ENCODE measurements at regions not wholly inside any gene's neighbourhood (a gene's known extent, or its start where the extent isn't known, plus 50 kb on each side); places are given as distances from the start of the nearest gene placed in this dataset.

DNA sequence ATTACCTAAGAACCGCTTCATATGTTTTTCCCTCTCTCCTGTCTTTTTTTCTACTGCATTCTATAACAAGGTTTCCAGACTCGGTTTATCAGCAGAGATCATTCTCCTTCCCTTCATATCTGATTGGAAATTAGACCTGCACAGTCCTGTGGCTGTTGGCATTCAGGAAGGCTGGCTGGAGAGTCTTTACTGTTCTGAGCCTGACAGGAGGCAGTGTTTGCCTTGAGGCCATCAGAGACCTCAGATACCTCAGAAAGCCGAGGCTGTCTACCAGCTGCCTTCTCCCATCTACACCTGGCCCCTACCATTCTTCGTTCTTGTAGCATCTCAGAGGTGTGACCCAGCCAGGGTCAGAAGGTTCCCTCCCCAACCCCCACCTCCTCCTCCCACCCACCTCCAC, 182.0 kb downstream of the CAND1 start:
- DNase-seq (ENCODE audit: low read depth): no peak
- no peak overlapping the region for H3K4me3 ChIP-seq (ENCODE audit: low read depth, low read length)
- no peak for TF ChIP-seq CTCF (IDR thresholded peaks at IDR 0.05; ENCODE audit: control insufficient read depth, extremely low read depth, insufficient read depth)

DNA sequence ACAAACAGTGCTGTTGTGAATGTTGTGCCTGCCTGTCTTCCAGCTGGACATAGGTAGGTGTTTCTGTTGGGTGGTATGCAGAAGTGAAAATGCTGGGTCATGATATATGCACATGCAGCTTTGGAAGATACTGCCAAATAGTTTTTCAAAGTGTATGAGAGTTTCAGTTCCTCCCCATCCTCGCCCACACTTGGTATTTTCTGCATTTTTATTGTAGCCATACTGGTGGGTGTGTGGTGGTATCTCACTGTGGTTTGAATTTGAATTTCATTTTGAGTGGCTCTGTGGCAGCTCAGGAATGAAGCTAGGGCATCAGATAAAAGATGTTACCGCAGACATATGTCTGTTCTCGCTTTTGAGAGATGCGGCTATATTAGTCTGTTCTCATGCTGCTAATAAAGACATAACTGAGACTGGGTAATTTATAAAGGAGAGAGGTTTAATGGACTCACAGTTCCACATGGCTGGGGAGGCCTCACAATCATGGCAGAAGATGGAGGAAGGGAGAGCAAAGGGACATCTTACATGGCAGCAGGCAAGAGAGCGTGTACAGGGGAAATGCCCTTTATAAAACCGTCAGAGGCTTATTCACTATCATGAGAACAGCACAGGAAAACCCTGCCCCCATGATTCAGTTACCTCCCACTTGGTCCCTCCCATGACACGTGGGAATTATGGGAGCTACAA, 183.1 kb downstream of the CAND1 start:
- no peak for DNase-seq (ENCODE audit: low read depth)
- TF ChIP-seq CTCF (IDR thresholded peaks at IDR 0.05; ENCODE audit: control insufficient read depth, extremely low read depth, insufficient read depth): no peak
- H3K4me3 ChIP-seq (ENCODE audit: low read depth, low read length): no peak overlapping the region

GRCh38 chr12:67453191-67453590, 184.0 kb downstream of the CAND1 start:
- DNase-seq (ENCODE audit: low read depth): no peak
- TF ChIP-seq CTCF (IDR thresholded peaks at IDR 0.05; ENCODE audit: control insufficient read depth, extremely low read depth, insufficient read depth): no peak
- H3K4me3 ChIP-seq (ENCODE audit: low read depth, low read length): no peak overlapping the region

- no peak for DNase-seq (ENCODE audit: low read depth)
- no peak for TF ChIP-seq CTCF (IDR thresholded peaks at IDR 0.05; ENCODE audit: control insufficient read depth, extremely low read depth, insufficient read depth)
- H3K4me3 ChIP-seq (ENCODE audit: low read depth, low read length): no peak overlapping the region
Observed at GRCh38 chr12:67455236-67455635, 186.1 kb downstream of the CAND1 start.

GRCh38 chr12:67456431-67456901, 187.3 kb downstream of the CAND1 start:
- H3K4me3 ChIP-seq (ENCODE audit: low read depth, low read length): no peak overlapping the region
- no peak for TF ChIP-seq CTCF (IDR thresholded peaks at IDR 0.05; ENCODE audit: control insufficient read depth, extremely low read depth, insufficient read depth)
- DNase-seq (ENCODE audit: low read depth): no peak

- DNase-seq (ENCODE audit: low read depth): no peak
- TF ChIP-seq CTCF (IDR thresholded peaks at IDR 0.05; ENCODE audit: control insufficient read depth, extremely low read depth, insufficient read depth): no peak
- H3K4me3 ChIP-seq (ENCODE audit: low read depth, low read length): no peak overlapping the region
Observed at GRCh38 chr12:67457136-67457535, 188.0 kb downstream of the CAND1 start.
